GM12892 (cell line): ENCODE measurements at regions not wholly inside any gene's neighbourhood (a gene's known extent, or its start where the extent isn't known, plus 50 kb on each side); places are given as distances from the start of the nearest gene placed in this dataset.

Experiments
- POLR2A ChIP-seq: IDR thresholded peaks from 2 replicates; pipeline ENCODE4 v1.6.1; 2011; ENCODE audit warnings: low read depth, low read length, control low read depth
- POLR2AphosphoS5 ChIP-seq: IDR thresholded peaks from 2 replicates; pipeline ENCODE4 v1.6.1; 2011; ENCODE audit warnings: low read depth, low read length, control low read depth
- TAF1 ChIP-seq: IDR thresholded peaks from 2 replicates; pipeline ENCODE4 v1.6.1; 2011; ENCODE audit warnings: low read depth, mild to moderate bottlenecking, control low read depth, low read length, borderline replicate concordance

DNA sequence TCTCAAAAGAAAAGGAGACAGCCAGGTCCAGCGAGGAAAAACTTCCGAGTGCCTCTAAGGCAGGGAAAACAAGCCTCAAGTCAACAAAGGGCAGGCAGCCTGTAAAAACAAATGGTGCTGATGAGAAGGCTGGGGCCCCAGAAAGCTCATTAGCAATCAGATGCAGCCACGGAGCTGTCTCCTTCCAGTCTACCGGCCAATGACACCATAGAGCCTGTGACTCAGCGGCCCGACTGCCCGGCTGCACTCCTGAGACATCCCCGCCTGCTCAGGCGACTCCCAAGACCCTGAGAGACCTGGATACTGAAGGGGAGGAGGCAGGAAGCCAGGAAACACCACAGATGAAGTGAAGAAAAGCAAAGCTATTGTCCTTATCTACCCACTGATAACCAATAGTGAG, 120.1 kb upstream of the HDDC2 start:
- TF ChIP-seq POLR2A (no peak), TAF1 (no peak), POLR2AphosphoS5 (no peak)
